H1 (cell line): ENCODE measurements at regions not wholly inside any gene's neighbourhood (a gene's known extent, or its start where the extent isn't known, plus 50 kb on each side); places are given as distances from the start of the nearest gene placed in this dataset.

Experiments
- CTCF ChIA-PET: fragments of 300-600 bp; sonication (Branson Sonifier 250); formaldehyde crosslinking; loops from one replicate; lab custom pipeline; 2021; ENCODE audit not compliant: partially characterized antibody; lab: Charles Lee
- POLR2A ChIA-PET: fragments of 300-600 bp; sonication (Branson Sonifier 250); formaldehyde crosslinking; loops from one replicate; lab custom pipeline; 2021; ENCODE audit warnings: inconsistent platforms; ENCODE audit not compliant: partially characterized antibody; lab: Charles Lee
- DNase-seq, 2 experiments: peaks; one replicate each; pipeline versions ENCODE4 v3.0.0 to v3.0.0-alpha.2; 2010 to 2022; ENCODE audit warnings: low spot score in 2 of 2, low read depth in 1 of 2, mixed read lengths in 1 of 2
- FAIRE-seq: peaks from 2 replicates; lab custom pipeline; 2011; peaks lifted over from hg19 to GRCh38; lab: Jason Lieb, UNC
- H2AFZ ChIP-seq: 2 replicates; pipeline ENCODE4 v1.8.1; 2012; ENCODE audit warnings: low read length, inconsistent platforms
- H2AK5ac ChIP-seq: 2 replicates; pipeline ENCODE4 v1.6.1; 2013; ENCODE audit warnings: low read depth, low read length
- H2BK120ac ChIP-seq: replicated peaks from 2 replicates; pipeline ENCODE3; 2013; ENCODE audit warnings: low read depth, low read length, inconsistent platforms
- H2BK12ac ChIP-seq: 2 replicates; pipeline ENCODE4 v1.6.1; 2013; ENCODE audit warnings: low read depth, low read length
- H2BK15ac ChIP-seq: 2 replicates; pipeline ENCODE4 v1.6.1; 2013; ENCODE audit warnings: low read length
- H2BK20ac ChIP-seq: 2 replicates; pipeline ENCODE4 v1.6.1; 2013; ENCODE audit warnings: low read length
- H2BK5ac ChIP-seq: 2 replicates; pipeline ENCODE4 v1.6.1; 2013; ENCODE audit warnings: low read depth, low read length
- H3K14ac ChIP-seq: 2 replicates; pipeline ENCODE4 v1.6.1; 2013; ENCODE audit warnings: inconsistent platforms; ENCODE audit not compliant: insufficient read length
- H3K18ac ChIP-seq: 2 replicates; pipeline ENCODE4 v1.6.1; 2013; ENCODE audit warnings: low read length; ENCODE audit errors: extremely low read depth
- H3K23ac ChIP-seq: 2 replicates; pipeline ENCODE4 v1.6.1; 2013; ENCODE audit warnings: inconsistent platforms; ENCODE audit not compliant: insufficient read length
- H3K23me2 ChIP-seq: 2 replicates; pipeline ENCODE4 v1.6.1; 2013; ENCODE audit warnings: low read depth, low read length
- H3K27ac ChIP-seq: 2 replicates; pipeline ENCODE4 v1.6.1; 2011; ENCODE audit warnings: low read depth, low read length, inconsistent platforms
- H3K27me3 ChIP-seq, 4 experiments: replicated peaks in 1 of 4; 1 replicate in 1 of 4; 2 replicates in 3 of 4; pipeline versions ENCODE4 v1.6.1 to v1.8.1; 2011 to 2013; ENCODE audit warnings: low read length in 3 of 4, mild to moderate bottlenecking in 3 of 4, inconsistent platforms in 2 of 4, mixed read lengths in 2 of 4, moderate library complexity in 1 of 4; ENCODE audit not compliant: control insufficient read depth in 3 of 4, insufficient read depth in 3 of 4; ENCODE audit errors: extremely low read depth in 1 of 4
- H3K36me3 ChIP-seq, 4 experiments: 2 replicates each; pipeline versions ENCODE4 v1.6.1 to v1.8.1; 2011 to 2013; ENCODE audit warnings: mild to moderate bottlenecking in 4 of 4, low read length in 3 of 4, moderate library complexity in 2 of 4, control low read depth in 1 of 4, inconsistent platforms in 1 of 4; ENCODE audit not compliant: insufficient read depth in 4 of 4, control insufficient read depth in 2 of 4
- H3K4ac ChIP-seq: replicated peaks from 2 replicates; pipeline ENCODE3; 2013; ENCODE audit warnings: low read length, low read depth, mixed read lengths, inconsistent platforms; ENCODE audit not compliant: insufficient read length
- H3K4me1 ChIP-seq, 4 experiments: replicated peaks in 1 of 4; 1 replicate in 1 of 4; 2 replicates in 3 of 4; pipeline versions ENCODE4 v1.6.1 to v1.8.1; 2011 to 2013; ENCODE audit warnings: low read length in 3 of 4, inconsistent platforms in 2 of 4, mixed read lengths in 1 of 4; ENCODE audit not compliant: insufficient read depth in 4 of 4, control insufficient read depth in 3 of 4
- H3K4me2 ChIP-seq, 2 experiments: 2 replicates each; pipeline versions ENCODE4 v1.6.1 to v1.8.1; 2011 to 2013; ENCODE audit warnings: low read depth in 2 of 2, low read length in 2 of 2, control low read depth in 1 of 2, inconsistent platforms in 1 of 2, mild to moderate bottlenecking in 1 of 2; ENCODE audit not compliant: insufficient read depth in 1 of 2
- H3K4me3 ChIP-seq, 4 experiments: fragments of 200-600, 300-600 bp in 1 of 4; sonication (generic), shearing (Covaris generic), sonication (Bioruptor Twin) in 1 of 4; 2 replicates each; pipeline versions ENCODE4 v1.5.1 to v1.8.1; 2011 to 2016; ENCODE audit warnings: low read length in 4 of 4, low read depth in 3 of 4, control low read depth in 2 of 4, inconsistent platforms in 2 of 4, mild to moderate bottlenecking in 2 of 4, mixed read lengths in 1 of 4, moderate library complexity in 1 of 4; ENCODE audit not compliant: insufficient read depth in 2 of 4; ENCODE audit errors: extremely low read depth in 1 of 4
- H3K56ac ChIP-seq: replicated peaks from 2 replicates; pipeline ENCODE3; 2013; ENCODE audit warnings: low read depth, mild to moderate bottlenecking, mixed read lengths, low read length, inconsistent platforms; ENCODE audit not compliant: insufficient read length
- H3K79me1 ChIP-seq: 2 replicates; pipeline ENCODE4 v1.6.1; 2013; ENCODE audit warnings: low read depth, low read length, control low read depth
- H3K79me2 ChIP-seq, 2 experiments: 2 replicates each; pipeline versions ENCODE4 v1.6.1 to v1.8.1; 2012 to 2013; ENCODE audit warnings: low read length in 2 of 2, mild to moderate bottlenecking in 2 of 2, inconsistent platforms in 1 of 2; ENCODE audit not compliant: insufficient read depth in 2 of 2, control insufficient read depth in 1 of 2
- H3K9ac ChIP-seq, 4 experiments: replicated peaks in 1 of 4; 1 replicate in 1 of 4; 2 replicates in 3 of 4; pipeline versions ENCODE4 v1.6.1 to v1.8.1; 2011 to 2013; ENCODE audit warnings: low read depth in 3 of 4, low read length in 3 of 4, control low read depth in 2 of 4, mild to moderate bottlenecking in 2 of 4, moderate library complexity in 2 of 4, inconsistent platforms in 1 of 4; ENCODE audit errors: extremely low read depth in 1 of 4
- H3K9me3 ChIP-seq, 2 experiments: 2 replicates each; pipeline versions ENCODE4 v1.6.1 to v1.8.1; 2012 to 2013; ENCODE audit warnings: mild to moderate bottlenecking in 2 of 2, moderate library complexity in 2 of 2, control low read depth in 1 of 2, inconsistent platforms in 1 of 2, low read depth in 1 of 2, low read length in 1 of 2, mixed read lengths in 1 of 2; ENCODE audit not compliant: insufficient read depth in 2 of 2
- H4K20me1 ChIP-seq, 2 experiments: replicated peaks in 1 of 2; 2 replicates each; pipeline versions ENCODE3 to v1.8.1; 2011 to 2013; ENCODE audit warnings: inconsistent platforms in 2 of 2, low read length in 2 of 2, mild to moderate bottlenecking in 1 of 2; ENCODE audit not compliant: insufficient read depth in 2 of 2, control insufficient read depth in 1 of 2
- H4K5ac ChIP-seq: 2 replicates; pipeline ENCODE4 v1.6.1; 2013; ENCODE audit warnings: low read length, low read depth, mixed read lengths, inconsistent platforms; ENCODE audit not compliant: insufficient read length
- H4K8ac ChIP-seq: 2 replicates; pipeline ENCODE4 v1.8.0; 2013; ENCODE audit warnings: mild to moderate bottlenecking, moderate library complexity, low read length, inconsistent platforms; ENCODE audit not compliant: insufficient read depth; ENCODE audit errors: extremely low read depth
- H4K91ac ChIP-seq: replicated peaks from 2 replicates; pipeline ENCODE3; 2013; ENCODE audit warnings: low read length, mixed read lengths, inconsistent platforms; ENCODE audit not compliant: insufficient read length
- BACH1 ChIP-seq: IDR thresholded peaks from 2 replicates; pipeline ENCODE4 v1.6.1; 2012; ENCODE audit warnings: low read length, improper control_type of control experiment
- MAFK ChIP-seq: IDR thresholded peaks from 2 replicates; pipeline ENCODE4 v1.6.1; 2012; ENCODE audit warnings: low read depth, mild to moderate bottlenecking, improper control_type of control experiment, low read length
- POU5F1 ChIP-seq: IDR thresholded peaks from 2 replicates; pipeline ENCODE4 v1.6.1; 2011; ENCODE audit warnings: low read depth, mild to moderate bottlenecking, low read length, moderate library complexity
- WGBS, 2 experiments: shearing (Covaris generic) in 1 of 2; methylation state at CpG; one replicate each; pipeline versions ENCODE4 v1.1.6 to v1.1.7; 2013 to 2015; ENCODE audit warnings: low lambda C conversion rate in 2 of 2, mixed read lengths in 2 of 2, inconsistent platforms in 1 of 2, low coverage in 1 of 2, missing lambda C conversion rate in 1 of 2; ENCODE audit not compliant: insufficient replicate concordance in 2 of 2, insufficient coverage in 1 of 2, insufficient read length in 1 of 2; ENCODE audit errors: extremely low coverage in 1 of 2, missing lambda C conversion rate in 1 of 2; 5-methylcytosine and 5-hydroxymethylcytosine counted together

- no peak for DNase-seq
- CTCF ChIA-PET, result interaction anchor here (2.4 kb wide), 1 partner anchor 11 kb away, joined by 10 read pairs; no protein-coding TSS in a partner anchor
- Histone ChIP-seq H3K56ac (no peak overlapping the region), H3K27ac (no peak overlapping the region), H3K9me3 (no peaks in the 10 kb centered on the region), H2AFZ (no peak overlapping the region), H3K4me1 (peaks cover 0 to 8% (median 0%) of the 10 kb centered on the region in 4 experiments; a peak in 2 of 7 replicates), H3K9ac (no peak overlapping the region), H3K23ac (no peak overlapping the region), H3K79me2 (no peaks in the 10 kb centered on the region), H4K8ac (no peak overlapping the region), H4K20me1 (peaks cover 0 to 2% of the 10 kb centered on the region in 2 experiments), H3K4me2 (no peak overlapping the region), H2BK12ac (no peak overlapping the region), H3K4me3 (no peak overlapping the region), H2BK120ac (no peak overlapping the region), H3K23me2 (no peaks in the 10 kb centered on the region), H4K91ac (no peak overlapping the region), H3K36me3 (no peaks in the 10 kb centered on the region), H2BK20ac (no peak overlapping the region), H3K27me3 (peaks cover 0 to 1% (median 0%) of the 10 kb centered on the region in 4 experiments; a peak in 2 of 7 replicates), H3K18ac (no peak overlapping the region), H3K4ac (no peak overlapping the region), H2AK5ac (no peak overlapping the region), H2BK15ac (no peak overlapping the region), H3K14ac (no peak overlapping the region), H3K79me1 (no peaks in the 10 kb centered on the region), H2BK5ac (no peak overlapping the region), H4K5ac (no peak overlapping the region)
- no peak for FAIRE-seq
- TF ChIP-seq MAFK, result 0 out of 2 replicates have a peak, but pooled peaks have one; percentile 47
- no peak for TF ChIP-seq POU5F1
- TF ChIP-seq BACH1, result peak; percentile 88
- POLR2A ChIA-PET, result no interaction called here
- 90% methylated on average over 4 of the region's 4 CpGs; no CpG with 5 or more reads in 1 of the 2 experiments for WGBS, 2 experiments
Measured at GRCh38 chr10:8800426-8800825, 745.9 kb downstream of the GATA3 start.
